Glutamatergic neuron (in vitro differentiated cells): ENCODE measurements at regions not wholly inside any gene's neighbourhood (a gene's known extent, or its start where the extent isn't known, plus 50 kb on each side); places are given as distances from the start of the nearest gene placed in this dataset.

ENCODE experiments used
- DNase-seq: peaks from one replicate; pipeline ENCODE4 v3.0.0; 2022
- H3K27ac Mint-ChIP-seq: one replicate; pipeline ENCODE4 v1.8.0; 2020; ENCODE audit warnings: mild to moderate bottlenecking, mixed read lengths, inconsistent platforms; ENCODE audit not compliant: unreplicated experiment
- H3K27me3 Mint-ChIP-seq: one replicate; pipeline ENCODE4 v1.8.0; 2020; ENCODE audit warnings: mild to moderate bottlenecking, moderate library complexity, mixed read lengths, inconsistent platforms; ENCODE audit not compliant: unreplicated experiment
- H3K36me3 Mint-ChIP-seq: one replicate; pipeline ENCODE4 v1.8.0; 2020; ENCODE audit warnings: mild to moderate bottlenecking, mixed read lengths, inconsistent platforms; ENCODE audit not compliant: unreplicated experiment
- H3K4me1 Mint-ChIP-seq: one replicate; pipeline ENCODE4 v1.8.0; 2020; ENCODE audit warnings: mild to moderate bottlenecking, low read depth, mixed read lengths, inconsistent platforms; ENCODE audit not compliant: unreplicated experiment
- H3K4me3 Mint-ChIP-seq: one replicate; pipeline ENCODE4 v1.8.0; 2020; ENCODE audit warnings: mild to moderate bottlenecking, mixed read lengths, inconsistent platforms; ENCODE audit not compliant: unreplicated experiment
- H3K9me3 Mint-ChIP-seq: one replicate; pipeline ENCODE4 v1.8.0; 2020; ENCODE audit warnings: mild to moderate bottlenecking, moderate library complexity, mixed read lengths, inconsistent platforms; ENCODE audit not compliant: unreplicated experiment
- TF ChIP-seq, protein P1 (sequence below): fragments of 200-600 bp; sonication (generic); IDR thresholded peaks from one replicate; pipeline ENCODE4 v1.5.0; 2021; ENCODE audit not compliant: partially characterized antibody, unreplicated experiment

- no peak overlapping the region for H3K27ac Mint-ChIP-seq
- no peaks in the 10 kb centered on the region for H3K9me3 Mint-ChIP-seq
- H3K36me3 Mint-ChIP-seq = no peaks in the 10 kb centered on the region
- no peaks in the 10 kb centered on the region for H3K4me1 Mint-ChIP-seq
- H3K27me3 Mint-ChIP-seq = no peaks in the 10 kb centered on the region
- TF ChIP-seq, protein P1, sequence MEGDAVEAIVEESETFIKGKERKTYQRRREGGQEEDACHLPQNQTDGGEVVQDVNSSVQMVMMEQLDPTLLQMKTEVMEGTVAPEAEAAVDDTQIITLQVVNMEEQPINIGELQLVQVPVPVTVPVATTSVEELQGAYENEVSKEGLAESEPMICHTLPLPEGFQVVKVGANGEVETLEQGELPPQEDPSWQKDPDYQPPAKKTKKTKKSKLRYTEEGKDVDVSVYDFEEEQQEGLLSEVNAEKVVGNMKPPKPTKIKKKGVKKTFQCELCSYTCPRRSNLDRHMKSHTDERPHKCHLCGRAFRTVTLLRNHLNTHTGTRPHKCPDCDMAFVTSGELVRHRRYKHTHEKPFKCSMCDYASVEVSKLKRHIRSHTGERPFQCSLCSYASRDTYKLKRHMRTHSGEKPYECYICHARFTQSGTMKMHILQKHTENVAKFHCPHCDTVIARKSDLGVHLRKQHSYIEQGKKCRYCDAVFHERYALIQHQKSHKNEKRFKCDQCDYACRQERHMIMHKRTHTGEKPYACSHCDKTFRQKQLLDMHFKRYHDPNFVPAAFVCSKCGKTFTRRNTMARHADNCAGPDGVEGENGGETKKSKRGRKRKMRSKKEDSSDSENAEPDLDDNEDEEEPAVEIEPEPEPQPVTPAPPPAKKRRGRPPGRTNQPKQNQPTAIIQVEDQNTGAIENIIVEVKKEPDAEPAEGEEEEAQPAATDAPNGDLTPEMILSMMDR = no peak
- no peak overlapping the region for H3K4me3 Mint-ChIP-seq
- DNase-seq = no peak
Observed at GRCh38 chrX:4238916-4239315, 525.5 kb upstream of the PRKX start.

- no peaks in the 10 kb centered on the region for H3K27me3 Mint-ChIP-seq
- TF ChIP-seq, protein P1 = no peak
- no peak overlapping the region for H3K27ac Mint-ChIP-seq
- DNase-seq = no peak
- H3K36me3 Mint-ChIP-seq = no peaks in the 10 kb centered on the region
- H3K4me1 Mint-ChIP-seq = no peaks in the 10 kb centered on the region
- peaks cover 2% of the 10 kb centered on the region for H3K9me3 Mint-ChIP-seq
- H3K4me3 Mint-ChIP-seq = no peak overlapping the region
Observed at GRCh38 chrX:4225086-4225485, 511.6 kb upstream of the PRKX start.

DNA sequence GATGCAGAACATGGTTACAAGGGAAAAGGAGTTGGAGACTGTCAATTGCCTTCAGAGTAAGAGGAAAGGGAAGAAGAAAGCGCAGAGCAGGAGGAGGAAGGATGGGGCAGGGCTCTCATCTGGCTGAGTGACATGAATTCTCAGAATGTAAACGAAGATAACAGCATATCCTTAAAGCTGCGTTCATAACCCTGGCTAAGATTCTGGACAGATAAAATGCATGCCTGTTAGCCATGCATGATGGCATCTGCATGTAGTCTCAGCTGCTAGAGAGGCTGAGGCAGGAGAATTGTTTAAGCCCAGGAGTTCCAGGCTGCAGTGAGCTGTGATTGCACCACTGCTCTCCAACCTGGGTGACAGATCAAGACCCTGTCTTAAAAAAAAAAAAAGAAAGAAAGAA is 493.5 kb upstream of the PRKX start:
- Mint-ChIP-seq H3K27ac (no peak overlapping the region), H3K4me1 (no peaks in the 10 kb centered on the region), H3K27me3 (peaks cover 1% of the 10 kb centered on the region), H3K9me3 (peaks cover 3% of the 10 kb centered on the region), H3K4me3 (no peak overlapping the region), H3K36me3 (no peaks in the 10 kb centered on the region)
- no peak for DNase-seq
- TF ChIP-seq, protein P1 = no peak

GRCh38 chrX:4197971-4198370 is 484.5 kb upstream of the PRKX start:
- peaks cover 2% of the 10 kb centered on the region for H3K9me3 Mint-ChIP-seq
- no peaks in the 10 kb centered on the region for H3K36me3 Mint-ChIP-seq
- DNase-seq = no peak
- H3K27me3 Mint-ChIP-seq = peaks cover 1% of the 10 kb centered on the region
- TF ChIP-seq, protein P1 = no peak
- no peaks in the 10 kb centered on the region for H3K4me1 Mint-ChIP-seq
- no peak overlapping the region for H3K4me3 Mint-ChIP-seq
- H3K27ac Mint-ChIP-seq = no peak overlapping the region

- Mint-ChIP-seq H3K27ac (no peak overlapping the region), H3K4me1 (no peaks in the 10 kb centered on the region), H3K4me3 (no peak overlapping the region), H3K27me3 (no peaks in the 10 kb centered on the region), H3K9me3 (no peaks in the 10 kb centered on the region), H3K36me3 (no peaks in the 10 kb centered on the region)
- no peak for DNase-seq
- TF ChIP-seq, protein P1 = no peak
Observed at GRCh38 chrX:4193500-4194155, 480.2 kb upstream of the PRKX start.
